22Rv1 (cell line): ENCODE measurements at regions not wholly inside any gene's neighbourhood (a gene's known extent, or its start where the extent isn't known, plus 50 kb on each side); places are given as distances from the start of the nearest gene placed in this dataset.

ENCODE experiments used
- CTCF ChIP-seq: fragments of 450-650 bp; IDR thresholded peaks from 2 replicates; pipeline ENCODE4 v1.5.1; 2017; ENCODE audit warnings: mild to moderate bottlenecking
- ZFX ChIP-seq: fragments of 450-650 bp; IDR thresholded peaks from 2 replicates; pipeline ENCODE4 v1.6.1; 2017; ENCODE audit warnings: antibody characterized with exemption, borderline replicate concordance

- no peak for TF ChIP-seq CTCF
- TF ChIP-seq ZFX = no peak
Observed at GRCh38 chr6:163834226-163834970, 419.9 kb downstream of the QKI start.
